Retinal pigment epithelial cell (primary cell): ENCODE measurements at regions not wholly inside any gene's neighbourhood (a gene's known extent, or its start where the extent isn't known, plus 50 kb on each side); places are given as distances from the start of the nearest gene placed in this dataset.

ENCODE experiments used
- DNase-seq: peaks from one replicate; pipeline ENCODE4 v3.0.0-alpha.2; 2010; ENCODE audit warnings: low read depth
- H3K4me3 ChIP-seq: 2 replicates; pipeline ENCODE4 v1.5.1; 2011; ENCODE audit warnings: mild to moderate bottlenecking, low read length, control low read depth, moderate library complexity
- TF ChIP-seq, protein P1 (sequence below): conservative IDR thresholded peaks from 2 replicates; pipeline ENCODE4 v1.5.1; 2011; ENCODE audit warnings: low read depth, low read length, control low read depth, inconsistent platforms

DNA sequence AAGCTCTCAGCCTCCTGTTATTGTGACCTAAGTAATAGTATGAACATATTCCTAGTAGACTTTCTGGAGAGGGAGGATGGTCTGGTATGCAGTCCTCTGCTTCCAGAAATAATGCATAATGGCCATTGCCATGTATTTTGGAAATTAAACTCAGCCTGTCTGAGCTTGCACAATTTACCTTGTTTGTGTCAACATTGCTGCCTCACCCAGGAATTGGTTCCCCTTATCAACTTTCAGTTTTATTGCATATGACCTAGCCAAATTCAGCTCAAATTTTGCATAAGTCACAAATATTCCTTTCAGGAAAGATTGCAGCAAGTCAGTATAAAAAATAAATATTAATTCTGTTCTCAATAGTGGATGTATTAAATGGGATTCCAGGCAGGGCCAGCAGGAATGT is 101.9 kb upstream of the SLC5A9 start:
- TF ChIP-seq, protein P1, sequence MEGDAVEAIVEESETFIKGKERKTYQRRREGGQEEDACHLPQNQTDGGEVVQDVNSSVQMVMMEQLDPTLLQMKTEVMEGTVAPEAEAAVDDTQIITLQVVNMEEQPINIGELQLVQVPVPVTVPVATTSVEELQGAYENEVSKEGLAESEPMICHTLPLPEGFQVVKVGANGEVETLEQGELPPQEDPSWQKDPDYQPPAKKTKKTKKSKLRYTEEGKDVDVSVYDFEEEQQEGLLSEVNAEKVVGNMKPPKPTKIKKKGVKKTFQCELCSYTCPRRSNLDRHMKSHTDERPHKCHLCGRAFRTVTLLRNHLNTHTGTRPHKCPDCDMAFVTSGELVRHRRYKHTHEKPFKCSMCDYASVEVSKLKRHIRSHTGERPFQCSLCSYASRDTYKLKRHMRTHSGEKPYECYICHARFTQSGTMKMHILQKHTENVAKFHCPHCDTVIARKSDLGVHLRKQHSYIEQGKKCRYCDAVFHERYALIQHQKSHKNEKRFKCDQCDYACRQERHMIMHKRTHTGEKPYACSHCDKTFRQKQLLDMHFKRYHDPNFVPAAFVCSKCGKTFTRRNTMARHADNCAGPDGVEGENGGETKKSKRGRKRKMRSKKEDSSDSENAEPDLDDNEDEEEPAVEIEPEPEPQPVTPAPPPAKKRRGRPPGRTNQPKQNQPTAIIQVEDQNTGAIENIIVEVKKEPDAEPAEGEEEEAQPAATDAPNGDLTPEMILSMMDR, result no peak
- H3K4me3 ChIP-seq, result no peak overlapping the region
- no peak for DNase-seq

DNA sequence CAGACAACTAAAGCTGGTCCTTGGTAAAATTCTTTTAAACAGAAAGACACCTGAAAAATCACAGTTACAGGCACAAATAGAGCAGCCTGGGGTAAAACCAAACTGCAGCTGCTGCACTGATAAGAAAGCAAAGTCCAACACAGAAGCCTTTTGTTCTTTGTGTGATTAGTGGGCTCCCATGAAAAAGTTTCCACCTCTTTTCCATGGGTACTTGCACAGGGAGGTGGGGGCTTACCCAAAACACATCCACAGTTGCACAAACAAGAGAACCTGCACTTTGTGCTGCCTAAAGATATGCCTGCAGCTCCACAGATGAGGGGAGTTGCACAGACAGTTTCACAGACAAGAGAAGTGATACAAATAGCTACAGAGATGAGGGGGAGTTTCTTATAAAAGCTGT is 106.7 kb upstream of the SLC5A9 start:
- no peak overlapping the region for H3K4me3 ChIP-seq
- TF ChIP-seq, protein P1, result no peak
- DNase-seq, result no peak

GRCh38 chr1:48114596-48115382 is 107.7 kb upstream of the SLC5A9 start:
- DNase-seq, result no peak
- TF ChIP-seq, protein P1, result no peak

DNA sequence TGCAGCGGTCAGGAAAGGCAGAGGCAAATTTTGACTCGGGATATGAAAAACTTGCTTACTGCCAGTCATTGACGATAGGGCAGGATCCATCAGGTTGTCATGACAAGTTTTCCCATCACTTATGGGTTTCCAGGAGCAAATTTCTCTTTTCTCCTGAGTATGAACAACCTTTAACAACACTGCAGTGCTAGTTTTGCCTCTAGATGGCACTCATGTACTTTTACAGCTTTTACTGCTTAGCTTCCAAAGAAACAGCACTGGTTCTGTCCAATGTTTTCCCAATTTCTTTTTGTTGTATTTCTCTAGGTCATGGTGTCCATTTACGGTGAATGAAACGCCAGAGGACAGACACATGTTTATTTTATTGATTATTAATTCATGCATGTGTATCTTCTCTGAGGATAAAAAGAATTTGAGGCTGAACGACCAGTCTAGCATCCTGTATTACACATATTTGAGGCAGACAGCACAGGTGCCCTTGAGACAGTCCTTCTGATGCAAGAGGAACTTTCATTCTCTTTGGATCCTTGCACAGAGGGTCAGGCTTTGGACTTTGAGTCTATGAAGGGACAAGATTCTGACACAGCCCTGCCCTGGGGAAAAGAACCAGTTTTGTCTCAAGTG is 112.3 kb upstream of the TRABD2B start:
- no peak for DNase-seq
- H3K4me3 ChIP-seq, result no peak overlapping the region
- TF ChIP-seq, protein P1, result peak; percentile 92

More at GRCh38 chr1:48114596-48115382, 107.7 kb upstream of the SLC5A9 start:
- no peak overlapping the region for H3K4me3 ChIP-seq

- no peak for DNase-seq
- H3K4me3 ChIP-seq, result no peak overlapping the region
- TF ChIP-seq, protein P1, result no peak
Measured at GRCh38 chr1:48107516-48107915, 110.3 kb upstream of the TRABD2B start.

GRCh38 chr1:48106049-48106448 is 108.9 kb upstream of the TRABD2B start:
- no peak overlapping the region for H3K4me3 ChIP-seq
- no peak for DNase-seq
- TF ChIP-seq, protein P1, result no peak

DNA sequence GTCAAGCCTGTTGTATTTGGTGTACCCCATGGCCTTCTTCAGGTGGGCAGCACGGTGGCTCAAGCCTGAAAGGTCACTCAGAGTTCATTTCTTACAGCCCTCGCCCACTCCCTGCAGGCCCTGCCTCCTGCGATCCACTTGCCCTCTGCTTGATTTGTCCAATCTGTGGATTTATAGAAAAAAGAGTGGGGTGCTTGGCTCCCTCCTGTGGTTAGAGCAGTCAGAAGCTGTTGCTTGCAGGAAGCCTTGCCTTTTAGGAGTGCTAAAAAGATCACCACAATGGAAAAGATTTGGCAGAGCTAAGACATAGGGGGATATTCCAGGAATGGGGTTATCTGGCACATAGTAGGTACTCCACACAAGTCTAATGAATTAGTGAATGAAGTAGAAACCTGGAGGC is 108.0 kb upstream of the TRABD2B start:
- H3K4me3 ChIP-seq, result no peak overlapping the region
- TF ChIP-seq, protein P1, result peak; percentile 41
- DNase-seq, result no peak
